ENCODE measurements at regions not wholly inside any gene's neighbourhood (a gene's known extent, or its start where the extent isn't known, plus 50 kb on each side); places are given as distances from the start of the nearest gene placed in this dataset.

DNA sequence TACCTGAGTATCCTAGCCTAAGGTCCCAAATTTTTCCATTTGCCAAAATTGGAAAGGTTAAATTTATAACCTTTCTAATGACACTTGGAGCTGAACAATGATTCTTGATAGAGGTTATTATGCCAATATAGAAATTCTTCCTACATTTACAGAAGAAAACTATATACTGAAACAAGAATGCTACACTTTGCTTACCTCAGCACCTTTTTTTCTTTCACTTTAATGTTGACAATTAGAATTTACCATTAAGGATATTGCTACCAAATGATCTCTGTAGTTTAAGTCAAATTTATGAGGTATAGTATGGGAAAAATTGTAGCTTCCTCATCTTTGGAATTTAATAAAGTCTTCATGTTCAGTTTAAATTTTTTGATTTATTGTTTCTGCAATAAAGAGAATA, 577.0 kb downstream of the NR4A2 start:
- TF ChIP-seq, protein P1, sequence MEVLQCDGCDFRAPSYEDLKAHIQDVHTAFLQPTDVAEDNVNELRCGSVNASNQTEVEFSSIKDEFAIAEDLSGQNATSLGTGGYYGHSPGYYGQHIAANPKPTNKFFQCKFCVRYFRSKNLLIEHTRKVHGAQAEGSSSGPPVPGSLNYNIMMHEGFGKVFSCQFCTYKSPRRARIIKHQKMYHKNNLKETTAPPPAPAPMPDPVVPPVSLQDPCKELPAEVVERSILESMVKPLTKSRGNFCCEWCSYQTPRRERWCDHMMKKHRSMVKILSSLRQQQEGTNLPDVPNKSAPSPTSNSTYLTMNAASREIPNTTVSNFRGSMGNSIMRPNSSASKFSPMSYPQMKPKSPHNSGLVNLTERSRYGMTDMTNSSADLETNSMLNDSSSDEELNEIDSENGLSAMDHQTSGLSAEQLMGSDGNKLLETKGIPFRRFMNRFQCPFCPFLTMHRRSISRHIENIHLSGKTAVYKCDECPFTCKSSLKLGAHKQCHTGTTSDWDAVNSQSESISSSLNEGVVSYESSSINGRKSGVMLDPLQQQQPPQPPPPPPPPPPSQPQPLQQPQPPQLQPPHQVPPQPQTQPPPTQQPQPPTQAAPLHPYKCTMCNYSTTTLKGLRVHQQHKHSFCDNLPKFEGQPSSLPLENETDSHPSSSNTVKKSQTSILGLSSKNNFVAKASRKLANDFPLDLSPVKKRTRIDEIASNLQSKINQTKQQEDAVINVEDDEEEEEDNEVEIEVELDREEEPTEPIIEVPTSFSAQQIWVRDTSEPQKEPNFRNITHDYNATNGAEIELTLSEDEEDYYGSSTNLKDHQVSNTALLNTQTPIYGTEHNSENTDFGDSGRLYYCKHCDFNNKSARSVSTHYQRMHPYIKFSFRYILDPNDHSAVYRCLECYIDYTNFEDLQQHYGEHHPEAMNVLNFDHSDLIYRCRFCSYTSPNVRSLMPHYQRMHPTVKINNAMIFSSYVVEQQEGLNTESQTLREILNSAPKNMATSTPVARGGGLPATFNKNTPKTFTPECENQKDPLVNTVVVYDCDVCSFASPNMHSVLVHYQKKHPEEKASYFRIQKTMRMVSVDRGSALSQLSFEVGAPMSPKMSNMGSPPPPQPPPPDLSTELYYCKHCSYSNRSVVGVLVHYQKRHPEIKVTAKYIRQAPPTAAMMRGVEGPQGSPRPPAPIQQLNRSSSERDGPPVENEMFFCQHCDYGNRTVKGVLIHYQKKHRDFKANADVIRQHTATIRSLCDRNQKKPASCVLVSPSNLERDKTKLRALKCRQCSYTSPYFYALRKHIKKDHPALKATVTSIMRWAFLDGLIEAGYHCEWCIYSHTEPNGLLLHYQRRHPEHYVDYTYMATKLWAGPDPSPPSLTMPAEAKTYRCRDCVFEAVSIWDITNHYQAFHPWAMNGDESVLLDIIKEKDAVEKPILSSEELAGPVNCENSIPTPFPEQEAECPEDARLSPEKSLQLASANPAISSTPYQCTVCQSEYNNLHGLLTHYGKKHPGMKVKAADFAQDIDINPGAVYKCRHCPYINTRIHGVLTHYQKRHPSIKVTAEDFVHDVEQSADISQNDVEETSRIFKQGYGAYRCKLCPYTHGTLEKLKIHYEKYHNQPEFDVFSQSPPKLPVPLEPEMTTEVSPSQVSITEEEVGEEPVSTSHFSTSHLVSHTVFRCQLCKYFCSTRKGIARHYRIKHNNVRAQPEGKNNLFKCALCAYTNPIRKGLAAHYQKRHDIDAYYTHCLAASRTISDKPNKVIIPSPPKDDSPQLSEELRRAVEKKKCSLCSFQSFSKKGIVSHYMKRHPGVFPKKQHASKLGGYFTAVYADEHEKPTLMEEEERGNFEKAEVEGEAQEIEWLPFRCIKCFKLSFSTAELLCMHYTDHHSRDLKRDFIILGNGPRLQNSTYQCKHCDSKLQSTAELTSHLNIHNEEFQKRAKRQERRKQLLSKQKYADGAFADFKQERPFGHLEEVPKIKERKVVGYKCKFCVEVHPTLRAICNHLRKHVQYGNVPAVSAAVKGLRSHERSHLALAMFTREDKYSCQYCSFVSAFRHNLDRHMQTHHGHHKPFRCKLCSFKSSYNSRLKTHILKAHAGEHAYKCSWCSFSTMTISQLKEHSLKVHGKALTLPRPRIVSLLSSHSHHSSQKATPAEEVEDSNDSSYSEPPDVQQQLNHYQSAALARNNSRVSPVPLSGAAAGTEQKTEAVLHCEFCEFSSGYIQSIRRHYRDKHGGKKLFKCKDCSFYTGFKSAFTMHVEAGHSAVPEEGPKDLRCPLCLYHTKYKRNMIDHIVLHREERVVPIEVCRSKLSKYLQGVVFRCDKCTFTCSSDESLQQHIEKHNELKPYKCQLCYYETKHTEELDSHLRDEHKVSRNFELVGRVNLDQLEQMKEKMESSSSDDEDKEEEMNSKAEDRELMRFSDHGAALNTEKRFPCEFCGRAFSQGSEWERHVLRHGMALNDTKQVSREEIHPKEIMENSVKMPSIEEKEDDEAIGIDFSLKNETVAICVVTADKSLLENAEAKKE (CRISPR knock-in tag; IDR thresholded peaks at IDR 0.05) = no peak
- TF ChIP-seq CTCF (conservative IDR thresholded peaks at IDR 0.05; ENCODE audit: low read depth in 2 of 2) (no peak), EZH2 (IDR thresholded peaks at IDR 0.05; ENCODE audit: low read depth, unreplicated experiment) (no peak), STAT1 (IDR thresholded peaks at IDR 0.05; ENCODE audit: unreplicated experiment) (no peak), JUNB (IDR thresholded peaks at IDR 0.05; ENCODE audit: unreplicated experiment) (no peak), POLR2AphosphoS5 (IDR thresholded peaks at IDR 0.05; ENCODE audit: low read depth) (no peak), EZH2phosphoT487 (IDR thresholded peaks at IDR 0.05; ENCODE audit: unreplicated experiment) (no peak), ZNF114 (CRISPR knock-in tag; IDR thresholded peaks at IDR 0.05) (no peak), ZNF331 (CRISPR knock-in tag; IDR thresholded peaks at IDR 0.05; ENCODE audit: low read depth) (no peak), NANOG (IDR thresholded peaks at IDR 0.05; ENCODE audit: borderline replicate concordance) (no peak), CREB1 (CRISPR knock-in tag; IDR thresholded peaks at IDR 0.05; ENCODE audit: low read depth) (no peak)
- TF ChIP-seq, protein P2, sequence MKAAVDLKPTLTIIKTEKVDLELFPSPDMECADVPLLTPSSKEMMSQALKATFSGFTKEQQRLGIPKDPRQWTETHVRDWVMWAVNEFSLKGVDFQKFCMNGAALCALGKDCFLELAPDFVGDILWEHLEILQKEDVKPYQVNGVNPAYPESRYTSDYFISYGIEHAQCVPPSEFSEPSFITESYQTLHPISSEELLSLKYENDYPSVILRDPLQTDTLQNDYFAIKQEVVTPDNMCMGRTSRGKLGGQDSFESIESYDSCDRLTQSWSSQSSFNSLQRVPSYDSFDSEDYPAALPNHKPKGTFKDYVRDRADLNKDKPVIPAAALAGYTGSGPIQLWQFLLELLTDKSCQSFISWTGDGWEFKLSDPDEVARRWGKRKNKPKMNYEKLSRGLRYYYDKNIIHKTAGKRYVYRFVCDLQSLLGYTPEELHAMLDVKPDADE (IDR thresholded peaks at IDR 0.05) = no peak
- TF ChIP-seq, protein P3, sequence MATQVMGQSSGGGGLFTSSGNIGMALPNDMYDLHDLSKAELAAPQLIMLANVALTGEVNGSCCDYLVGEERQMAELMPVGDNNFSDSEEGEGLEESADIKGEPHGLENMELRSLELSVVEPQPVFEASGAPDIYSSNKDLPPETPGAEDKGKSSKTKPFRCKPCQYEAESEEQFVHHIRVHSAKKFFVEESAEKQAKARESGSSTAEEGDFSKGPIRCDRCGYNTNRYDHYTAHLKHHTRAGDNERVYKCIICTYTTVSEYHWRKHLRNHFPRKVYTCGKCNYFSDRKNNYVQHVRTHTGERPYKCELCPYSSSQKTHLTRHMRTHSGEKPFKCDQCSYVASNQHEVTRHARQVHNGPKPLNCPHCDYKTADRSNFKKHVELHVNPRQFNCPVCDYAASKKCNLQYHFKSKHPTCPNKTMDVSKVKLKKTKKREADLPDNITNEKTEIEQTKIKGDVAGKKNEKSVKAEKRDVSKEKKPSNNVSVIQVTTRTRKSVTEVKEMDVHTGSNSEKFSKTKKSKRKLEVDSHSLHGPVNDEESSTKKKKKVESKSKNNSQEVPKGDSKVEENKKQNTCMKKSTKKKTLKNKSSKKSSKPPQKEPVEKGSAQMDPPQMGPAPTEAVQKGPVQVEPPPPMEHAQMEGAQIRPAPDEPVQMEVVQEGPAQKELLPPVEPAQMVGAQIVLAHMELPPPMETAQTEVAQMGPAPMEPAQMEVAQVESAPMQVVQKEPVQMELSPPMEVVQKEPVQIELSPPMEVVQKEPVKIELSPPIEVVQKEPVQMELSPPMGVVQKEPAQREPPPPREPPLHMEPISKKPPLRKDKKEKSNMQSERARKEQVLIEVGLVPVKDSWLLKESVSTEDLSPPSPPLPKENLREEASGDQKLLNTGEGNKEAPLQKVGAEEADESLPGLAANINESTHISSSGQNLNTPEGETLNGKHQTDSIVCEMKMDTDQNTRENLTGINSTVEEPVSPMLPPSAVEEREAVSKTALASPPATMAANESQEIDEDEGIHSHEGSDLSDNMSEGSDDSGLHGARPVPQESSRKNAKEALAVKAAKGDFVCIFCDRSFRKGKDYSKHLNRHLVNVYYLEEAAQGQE (IDR thresholded peaks at IDR 0.05; ENCODE audit: unreplicated experiment) = no peak
- Mint-ChIP-seq H3K9me3 (no peaks in the 10 kb centered on the region), H3K27me3 (ENCODE audit: insufficient read depth, low read depth, poor library complexity) (no peaks in the 10 kb centered on the region), H3K4me3 (no peak overlapping the region), H3K27ac (no peak overlapping the region), H3K4me1 (no peaks in the 10 kb centered on the region), H3K36me3 (ENCODE audit: low read depth) (no peaks in the 10 kb centered on the region; the same call in 2 of the 3 replicates)
- no peaks in the 10 kb centered on the region for H3K36me3 ChIP-seq (ENCODE audit: insufficient read depth)
- H3K4me2 ChIP-seq = no peak overlapping the region
- no peak overlapping the region for H3K4me3 ChIP-seq
- no peak for ATAC-seq
- no peaks in the 10 kb centered on the region for H3K9me2 ChIP-seq (ENCODE audit: insufficient read depth)
- H3K79me2 ChIP-seq (replicated peaks; ENCODE audit: insufficient read depth) = no peaks in the 10 kb centered on the region
- no peaks in the 10 kb centered on the region for H3K4me1 ChIP-seq (ENCODE audit: insufficient read depth)
- no peaks in the 10 kb centered on the region for H3F3A ChIP-seq (replicated peaks; ENCODE audit: low read depth)
- DNase-seq (ENCODE audit: low spot score) = no peak
- no peak overlapping the region for H3K27ac ChIP-seq (ENCODE audit: low read depth)
- no peak overlapping the region for H2AFZ ChIP-seq
- no peaks in the 10 kb centered on the region for H3K27me3 ChIP-seq (ENCODE audit: insufficient read depth)
- H4K20me1 ChIP-seq (replicated peaks; ENCODE audit: insufficient read depth) = no peaks in the 10 kb centered on the region

All from GM23338 (cell line).